Dendritic cell treated with granulocyte-macrophage colony-stimulating factor and Interleukin-4, amounts not matched to agents 40 ng/mL and 50 ng/mL, for 4 days (primary cell): ENCODE measurements at regions not wholly inside any gene's neighbourhood (a gene's known extent, or its start where the extent isn't known, plus 50 kb on each side); places are given as distances from the start of the nearest gene placed in this dataset.
"Not testable (repeated sequence)": the region's sequence is repeated elsewhere in the genome, so short reads cannot be mapped to it uniquely, and the experiment has no call there.

Experiments
- H3K27ac Mint-ChIP-seq: one replicate; pipeline ENCODE4 v1.8.0; 2022; ENCODE audit warnings: mild to moderate bottlenecking, mixed read lengths
- H3K27me3 Mint-ChIP-seq: one replicate; pipeline ENCODE4 v1.8.0; 2022; ENCODE audit warnings: mild to moderate bottlenecking, mixed read lengths
- H3K36me3 Mint-ChIP-seq: one replicate; pipeline ENCODE4 v1.8.0; 2022; ENCODE audit warnings: low read depth, mixed read lengths
- H3K4me1 Mint-ChIP-seq: one replicate; pipeline ENCODE4 v1.8.0; 2022; ENCODE audit warnings: low read depth, mixed read lengths
- H3K4me3 Mint-ChIP-seq: one replicate; pipeline ENCODE4 v1.8.0; 2022; ENCODE audit warnings: mild to moderate bottlenecking, moderate library complexity, mixed read lengths
- H3K9me3 Mint-ChIP-seq: one replicate; pipeline ENCODE4 v1.8.0; 2022; ENCODE audit warnings: mixed read lengths
- intact Hi-C: fragments of 100-400 bp; cut with micrococcal nuclease; formaldehyde crosslinking; loops from one replicate; pipeline ENCODE4 v1.15.0; 2022

- H3K4me3 Mint-ChIP-seq, intact Hi-C loops, H3K27me3 Mint-ChIP-seq, H3K27ac Mint-ChIP-seq, H3K9me3 Mint-ChIP-seq, H3K4me1 Mint-ChIP-seq, H3K36me3 Mint-ChIP-seq: not testable (repeated sequence)
Measured at GRCh38 chr7:6955385-6955784, 129.3 kb upstream of the CCZ1B start.

GRCh38 chr7:6955990-6956566 lies 130.0 kb upstream of the CCZ1B start:
- intact Hi-C loops, H3K27me3 Mint-ChIP-seq, H3K4me1 Mint-ChIP-seq, H3K4me3 Mint-ChIP-seq, H3K36me3 Mint-ChIP-seq, H3K9me3 Mint-ChIP-seq, H3K27ac Mint-ChIP-seq: not testable (repeated sequence)

GRCh38 chr7:6958371-6958770 lies 132.3 kb upstream of the CCZ1B start:
- H3K36me3 Mint-ChIP-seq, H3K9me3 Mint-ChIP-seq, H3K27me3 Mint-ChIP-seq, intact Hi-C loops, H3K4me3 Mint-ChIP-seq, H3K4me1 Mint-ChIP-seq, H3K27ac Mint-ChIP-seq: not testable (repeated sequence)

- intact Hi-C loops, H3K4me1 Mint-ChIP-seq, H3K27ac Mint-ChIP-seq, H3K36me3 Mint-ChIP-seq, H3K27me3 Mint-ChIP-seq, H3K9me3 Mint-ChIP-seq, H3K4me3 Mint-ChIP-seq: not testable (repeated sequence)
Measured at GRCh38 chr7:6959942-6960341, 133.9 kb upstream of the CCZ1B start.

GRCh38 chr7:6962871-6963270 lies 136.8 kb upstream of the CCZ1B start:
- H3K4me3 Mint-ChIP-seq, H3K4me1 Mint-ChIP-seq, H3K9me3 Mint-ChIP-seq, H3K36me3 Mint-ChIP-seq, intact Hi-C loops, H3K27me3 Mint-ChIP-seq, H3K27ac Mint-ChIP-seq: not testable (repeated sequence)

GRCh38 chr7:6965051-6965450 lies 139.0 kb upstream of the CCZ1B start:
- H3K27me3 Mint-ChIP-seq, H3K9me3 Mint-ChIP-seq, H3K4me3 Mint-ChIP-seq, H3K36me3 Mint-ChIP-seq, H3K27ac Mint-ChIP-seq, H3K4me1 Mint-ChIP-seq: not testable (repeated sequence)
- intact Hi-C loops, result loop anchor here (5.0 kb wide), 1 partner anchor 577 kb away; no protein-coding TSS in a partner anchor

GRCh38 chr7:6970180-6970579 lies 144.1 kb upstream of the CCZ1B start:
- H3K27me3 Mint-ChIP-seq, H3K27ac Mint-ChIP-seq, H3K9me3 Mint-ChIP-seq, H3K4me1 Mint-ChIP-seq, H3K36me3 Mint-ChIP-seq, H3K4me3 Mint-ChIP-seq: not testable (repeated sequence)
- intact Hi-C loops, result loop anchor here (10.0 kb wide), 1 partner anchor 125 kb away; no protein-coding TSS in a partner anchor

- H3K27ac Mint-ChIP-seq, H3K36me3 Mint-ChIP-seq, H3K27me3 Mint-ChIP-seq, H3K4me3 Mint-ChIP-seq, H3K4me1 Mint-ChIP-seq: not testable (repeated sequence)
- H3K9me3 Mint-ChIP-seq, result peaks cover 29% of the 10 kb centered on the region
- intact Hi-C loops, result loop anchor here (10.0 kb wide), 1 partner anchor 120 kb away; no protein-coding TSS in a partner anchor
Measured at GRCh38 chr7:6974876-6975275, 148.8 kb upstream of the CCZ1B start.

- H3K4me1 Mint-ChIP-seq, H3K4me3 Mint-ChIP-seq, H3K36me3 Mint-ChIP-seq, H3K27me3 Mint-ChIP-seq, H3K27ac Mint-ChIP-seq: not testable (repeated sequence)
- peaks cover 29% of the 10 kb centered on the region for H3K9me3 Mint-ChIP-seq
- intact Hi-C loops, result loop anchor here (10.0 kb wide), 1 partner anchor 119 kb away; no protein-coding TSS in a partner anchor
Measured at GRCh38 chr7:6975346-6975745, 149.3 kb upstream of the CCZ1B start.

- not testable (repeated sequence) for H3K4me1 Mint-ChIP-seq, H3K36me3 Mint-ChIP-seq, H3K27me3 Mint-ChIP-seq, H3K4me3 Mint-ChIP-seq, H3K27ac Mint-ChIP-seq
- peaks cover 29% of the 10 kb centered on the region for H3K9me3 Mint-ChIP-seq
- intact Hi-C loops, result loop anchor here (10.0 kb wide), 1 partner anchor 117 kb away; no protein-coding TSS in a partner anchor
Measured at GRCh38 chr7:6977368-6977767, 151.3 kb upstream of the CCZ1B start.

- not testable (repeated sequence) for H3K4me3 Mint-ChIP-seq, H3K4me1 Mint-ChIP-seq, H3K27me3 Mint-ChIP-seq, H3K27ac Mint-ChIP-seq, H3K36me3 Mint-ChIP-seq
- peaks cover 29% of the 10 kb centered on the region for H3K9me3 Mint-ChIP-seq
- intact Hi-C loops, result loop anchor here (10.0 kb wide), 1 partner anchor 116 kb away; no protein-coding TSS in a partner anchor
Measured at GRCh38 chr7:6978326-6978725, 152.3 kb upstream of the CCZ1B start.

GRCh38 chr7:6979456-6979855 lies 153.4 kb upstream of the CCZ1B start:
- H3K4me1 Mint-ChIP-seq, H3K36me3 Mint-ChIP-seq, H3K4me3 Mint-ChIP-seq, H3K27ac Mint-ChIP-seq, H3K27me3 Mint-ChIP-seq: not testable (repeated sequence)
- peaks cover 29% of the 10 kb centered on the region for H3K9me3 Mint-ChIP-seq
- intact Hi-C loops, result loop anchor here (10.0 kb wide), 1 partner anchor 115 kb away; no protein-coding TSS in a partner anchor

GRCh38 chr7:6982375-6982774 lies 156.3 kb upstream of the CCZ1B start:
- H3K27ac Mint-ChIP-seq, H3K4me1 Mint-ChIP-seq, intact Hi-C loops, H3K36me3 Mint-ChIP-seq, H3K27me3 Mint-ChIP-seq, H3K4me3 Mint-ChIP-seq: not testable (repeated sequence)
- peaks cover 22% of the 10 kb centered on the region for H3K9me3 Mint-ChIP-seq

- H3K4me3 Mint-ChIP-seq, H3K36me3 Mint-ChIP-seq, H3K4me1 Mint-ChIP-seq, H3K27me3 Mint-ChIP-seq, H3K9me3 Mint-ChIP-seq, H3K27ac Mint-ChIP-seq, intact Hi-C loops: not testable (repeated sequence)
Measured at GRCh38 chr7:6986892-6987291, 160.8 kb upstream of the CCZ1B start.

GRCh38 chr7:6988608-6989007 lies 162.5 kb upstream of the CCZ1B start:
- H3K9me3 Mint-ChIP-seq, intact Hi-C loops, H3K27ac Mint-ChIP-seq, H3K4me1 Mint-ChIP-seq, H3K4me3 Mint-ChIP-seq, H3K27me3 Mint-ChIP-seq, H3K36me3 Mint-ChIP-seq: not testable (repeated sequence)
